DND-41 (cell line): ENCODE measurements at regions not wholly inside any gene's neighbourhood (a gene's known extent, or its start where the extent isn't known, plus 50 kb on each side); places are given as distances from the start of the nearest gene placed in this dataset.

Source experiments
- CTCF ChIP-seq: IDR thresholded peaks from 2 replicates; pipeline ENCODE4 v1.5.1; 2012; ENCODE audit warnings: borderline replicate concordance, low read length, moderate library complexity, mild to moderate bottlenecking; ENCODE audit not compliant: poor library complexity, severe bottlenecking; ENCODE audit errors: extremely low read depth
- EZH2 ChIP-seq: IDR thresholded peaks from 3 replicates; pipeline ENCODE4 v1.6.1; 2012; ENCODE audit warnings: borderline replicate concordance, low read depth, mild to moderate bottlenecking, moderate library complexity, low read length, inconsistent platforms; ENCODE audit not compliant: severe bottlenecking

GRCh38 chr11:127080735-127081134 lies 80.2 kb upstream of the KIRREL3 start:
- no peak for TF ChIP-seq CTCF
- TF ChIP-seq EZH2: no peak
